Keratinocyte (primary cell): ENCODE measurements at regions not wholly inside any gene's neighbourhood (a gene's known extent, or its start where the extent isn't known, plus 50 kb on each side); places are given as distances from the start of the nearest gene placed in this dataset.

ENCODE experiments used
- EZH2 ChIP-seq: IDR thresholded peaks from one replicate; pipeline ENCODE4 v1.6.1; 2012; ENCODE audit warnings: inconsistent platforms, mild to moderate bottlenecking, low read length, moderate library complexity
- TF ChIP-seq, protein P1 (sequence below), 3 experiments: IDR thresholded peaks in 1 of 3; conservative IDR thresholded peaks in 1 of 3; optimal IDR thresholded peaks in 1 of 3; 2 replicates in 2 of 3; 3 replicates in 1 of 3; pipeline versions ENCODE3 to v1.5.1; 2011; ENCODE audit warnings: low read length in 3 of 3, mild to moderate bottlenecking in 3 of 3, moderate library complexity in 2 of 3, control low read depth in 1 of 3, inconsistent platforms in 1 of 3; ENCODE audit not compliant: insufficient read depth in 2 of 3; ENCODE audit errors: extremely low read depth in 1 of 3

DNA sequence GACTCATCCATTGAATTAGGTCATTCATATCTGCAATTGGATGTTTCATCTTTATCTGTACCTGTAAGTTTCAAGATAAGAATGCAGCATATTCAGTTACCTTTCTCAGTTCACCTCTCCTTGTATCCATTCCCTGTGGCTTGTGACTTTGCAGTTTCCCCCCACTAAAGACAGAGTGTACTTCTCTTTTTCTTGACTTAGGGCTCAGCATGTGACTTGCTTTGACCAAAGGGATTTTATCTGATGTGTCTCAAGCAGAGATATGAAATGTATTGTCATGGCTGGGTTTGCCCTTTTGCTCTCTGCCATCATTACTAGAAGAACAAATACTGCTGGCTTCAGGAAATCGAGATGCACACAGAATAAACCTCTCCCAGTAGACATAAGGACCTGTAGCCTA, 754.8 kb downstream of the ADGRL2 start:
- TF ChIP-seq, protein P1, sequence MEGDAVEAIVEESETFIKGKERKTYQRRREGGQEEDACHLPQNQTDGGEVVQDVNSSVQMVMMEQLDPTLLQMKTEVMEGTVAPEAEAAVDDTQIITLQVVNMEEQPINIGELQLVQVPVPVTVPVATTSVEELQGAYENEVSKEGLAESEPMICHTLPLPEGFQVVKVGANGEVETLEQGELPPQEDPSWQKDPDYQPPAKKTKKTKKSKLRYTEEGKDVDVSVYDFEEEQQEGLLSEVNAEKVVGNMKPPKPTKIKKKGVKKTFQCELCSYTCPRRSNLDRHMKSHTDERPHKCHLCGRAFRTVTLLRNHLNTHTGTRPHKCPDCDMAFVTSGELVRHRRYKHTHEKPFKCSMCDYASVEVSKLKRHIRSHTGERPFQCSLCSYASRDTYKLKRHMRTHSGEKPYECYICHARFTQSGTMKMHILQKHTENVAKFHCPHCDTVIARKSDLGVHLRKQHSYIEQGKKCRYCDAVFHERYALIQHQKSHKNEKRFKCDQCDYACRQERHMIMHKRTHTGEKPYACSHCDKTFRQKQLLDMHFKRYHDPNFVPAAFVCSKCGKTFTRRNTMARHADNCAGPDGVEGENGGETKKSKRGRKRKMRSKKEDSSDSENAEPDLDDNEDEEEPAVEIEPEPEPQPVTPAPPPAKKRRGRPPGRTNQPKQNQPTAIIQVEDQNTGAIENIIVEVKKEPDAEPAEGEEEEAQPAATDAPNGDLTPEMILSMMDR (optimal IDR thresholded peaks at IDR 0.05 in 1 of 3, IDR thresholded peaks at IDR 0.05 in 1 of 3, conservative IDR thresholded peaks at IDR 0.05 in 1 of 3; ENCODE audit: extremely low read depth in 1 of 3, insufficient read depth in 2 of 3, low read length in 3 of 3), result no peak
- TF ChIP-seq EZH2, result no peak
